HAP-1 (cell line): ENCODE measurements at regions not wholly inside any gene's neighbourhood (a gene's known extent, or its start where the extent isn't known, plus 50 kb on each side); places are given as distances from the start of the nearest gene placed in this dataset.
"Not testable (repeated sequence)": the region's sequence is repeated elsewhere in the genome, so short reads cannot be mapped to it uniquely, and the experiment has no call there.

Source experiments
- DNase-seq, 2 experiments: peaks; one replicate each; pipeline ENCODE4 v3.0.0-alpha.2; 2016 to 2020; ENCODE audit warnings: low spot score in 2 of 2
- H3K27me3 ChIP-seq: fragments of 250-450 bp; sonication (Bioruptor Pico); 2 replicates; pipeline ENCODE4 v1.5.1; 2020; ENCODE audit warnings: low read depth, mild to moderate bottlenecking, moderate library complexity
- H3K36me3 ChIP-seq: fragments of 250-450 bp; sonication (Bioruptor Pico); replicated peaks from 2 replicates; pipeline ENCODE4 v1.5.1; 2020; ENCODE audit warnings: mild to moderate bottlenecking
- H3K4me1 ChIP-seq: fragments of 250-450 bp; sonication (Bioruptor Pico); 2 replicates; pipeline ENCODE4 v1.5.1; 2020; ENCODE audit warnings: mild to moderate bottlenecking
- H3K4me3 ChIP-seq: fragments of 250-450 bp; sonication (Bioruptor Pico); 2 replicates; pipeline ENCODE4 v1.5.1; 2020; ENCODE audit warnings: mild to moderate bottlenecking, moderate library complexity
- H3K9me3 ChIP-seq: fragments of 250-450 bp; sonication (Bioruptor Pico); 2 replicates; pipeline ENCODE4 v1.5.1; 2020; ENCODE audit warnings: mild to moderate bottlenecking, moderate library complexity
- in situ Hi-C: fragments of 300-500 bp; cut with MboI; formaldehyde crosslinking; loops from 3 replicates; pipeline ENCODE4 v1.14.3; 2020; ENCODE audit warnings: low sequenced_read_pairs, inconsistent platforms, mixed read lengths

GRCh38 chr6:15827496-15828255 lies 164.8 kb upstream of the DTNBP1 start:
- DNase-seq, result no peak
- Histone ChIP-seq H3K4me1 (peaks cover 15% of the 10 kb centered on the region), H3K27me3 (no peaks in the 10 kb centered on the region), H3K36me3 (no peaks in the 10 kb centered on the region), H3K4me3 (no peak overlapping the region), H3K9me3 (no peaks in the 10 kb centered on the region)
- in situ Hi-C loops, result no loop called here

- in situ Hi-C loops, result no loop called here
- no peaks in the 10 kb centered on the region for H3K9me3 ChIP-seq
- H3K4me1 ChIP-seq, result peaks cover 14% of the 10 kb centered on the region
- no peak overlapping the region for H3K4me3 ChIP-seq
- no peaks in the 10 kb centered on the region for H3K27me3 ChIP-seq
- no peak for DNase-seq
- no peaks in the 10 kb centered on the region for H3K36me3 ChIP-seq
These were observed 164.0 kb upstream of the DTNBP1 start for GRCh38 chr6:15826814-15827318.

- H3K27me3 ChIP-seq, result no peaks in the 10 kb centered on the region
- DNase-seq, result no peak
- no peaks in the 10 kb centered on the region for H3K4me1 ChIP-seq
- no peaks in the 10 kb centered on the region for H3K9me3 ChIP-seq
- in situ Hi-C loops, result no loop called here
- no peaks in the 10 kb centered on the region for H3K36me3 ChIP-seq
- H3K4me3 ChIP-seq, result no peak overlapping the region
These were observed 162.6 kb upstream of the DTNBP1 start for GRCh38 chr6:15825332-15825930.

GRCh38 chr6:15824811-15825210 lies 162.0 kb upstream of the DTNBP1 start:
- no peak for DNase-seq
- in situ Hi-C loops, result no loop called here
- H3K4me3 ChIP-seq, result no peak overlapping the region
- no peaks in the 10 kb centered on the region for H3K36me3 ChIP-seq
- H3K4me1 ChIP-seq, result peaks cover 2% of the 10 kb centered on the region
- H3K9me3 ChIP-seq, result no peaks in the 10 kb centered on the region
- H3K27me3 ChIP-seq, result no peaks in the 10 kb centered on the region

- in situ Hi-C loops, result no loop called here
- Histone ChIP-seq H3K4me3 (no peak overlapping the region), H3K4me1 (peaks cover 9% of the 10 kb centered on the region), H3K36me3 (no peaks in the 10 kb centered on the region), H3K27me3 (no peaks in the 10 kb centered on the region), H3K9me3 (no peaks in the 10 kb centered on the region)
- no peak for DNase-seq
These were observed 161.1 kb upstream of the DTNBP1 start for GRCh38 chr6:15823838-15824414.

GRCh38 chr6:15822835-15823234 lies 160.0 kb upstream of the DTNBP1 start:
- no peak for DNase-seq
- H3K4me3 ChIP-seq, result no peak overlapping the region
- in situ Hi-C loops, result no loop called here
- no peaks in the 10 kb centered on the region for H3K9me3 ChIP-seq
- H3K27me3 ChIP-seq, result no peaks in the 10 kb centered on the region
- H3K4me1 ChIP-seq, result peaks cover 18% of the 10 kb centered on the region
- H3K36me3 ChIP-seq, result no peaks in the 10 kb centered on the region

GRCh38 chr6:15819841-15820240 lies 157.0 kb upstream of the DTNBP1 start:
- Histone ChIP-seq H3K9me3 (no peaks in the 10 kb centered on the region), H3K36me3 (no peaks in the 10 kb centered on the region), H3K4me1 (peaks cover 30% of the 10 kb centered on the region), H3K4me3 (no peak overlapping the region), H3K27me3 (no peaks in the 10 kb centered on the region)
- in situ Hi-C loops, result no loop called here
- no peak for DNase-seq

GRCh38 chr6:15819226-15819625 lies 156.4 kb upstream of the DTNBP1 start:
- in situ Hi-C loops, result no loop called here

GRCh38 chr6:15818491-15818890 lies 155.7 kb upstream of the DTNBP1 start:
- in situ Hi-C loops, result no loop called here
- Histone ChIP-seq H3K4me1 (peaks cover 30% of the 10 kb centered on the region), H3K27me3 (no peaks in the 10 kb centered on the region), H3K4me3 (no peak overlapping the region), H3K36me3 (no peaks in the 10 kb centered on the region), H3K9me3 (no peaks in the 10 kb centered on the region)
- DNase-seq, result peak; percentile 24 to 92

More at GRCh38 chr6:15819226-15819625, 156.4 kb upstream of the DTNBP1 start:
- Histone ChIP-seq H3K27me3 (no peaks in the 10 kb centered on the region), H3K4me1 (peaks cover 30% of the 10 kb centered on the region), H3K9me3 (no peaks in the 10 kb centered on the region), H3K4me3 (no peak overlapping the region), H3K36me3 (no peaks in the 10 kb centered on the region)
- DNase-seq, result peak; percentile 61 to 72

GRCh38 chr6:15818044-15818443 lies 155.2 kb upstream of the DTNBP1 start:
- H3K36me3 ChIP-seq, result no peaks in the 10 kb centered on the region
- no peaks in the 10 kb centered on the region for H3K9me3 ChIP-seq
- H3K4me3 ChIP-seq, result no peak overlapping the region
- peak; percentile 63 to 82 for DNase-seq
- in situ Hi-C loops, result no loop called here
- no peaks in the 10 kb centered on the region for H3K27me3 ChIP-seq
- H3K4me1 ChIP-seq, result peaks cover 30% of the 10 kb centered on the region

GRCh38 chr6:15817100-15817499 lies 154.3 kb upstream of the DTNBP1 start:
- peak; percentile 40 to 50 for DNase-seq
- Histone ChIP-seq H3K9me3 (no peaks in the 10 kb centered on the region), H3K27me3 (no peaks in the 10 kb centered on the region), H3K36me3 (no peaks in the 10 kb centered on the region), H3K4me3 (no peak overlapping the region), H3K4me1 (peaks cover 30% of the 10 kb centered on the region)
- in situ Hi-C loops, result no loop called here

- Histone ChIP-seq H3K4me3 (no peak overlapping the region), H3K4me1 (peaks cover 30% of the 10 kb centered on the region), H3K36me3 (no peaks in the 10 kb centered on the region), H3K9me3 (no peaks in the 10 kb centered on the region), H3K27me3 (no peaks in the 10 kb centered on the region)
- DNase-seq, result no peak
- in situ Hi-C loops, result no loop called here
These were observed 153.8 kb upstream of the DTNBP1 start for GRCh38 chr6:15816661-15817060.

GRCh38 chr6:15813698-15814097 lies 150.9 kb upstream of the DTNBP1 start:
- H3K36me3 ChIP-seq, H3K27me3 ChIP-seq, H3K9me3 ChIP-seq, in situ Hi-C loops, H3K4me3 ChIP-seq, DNase-seq: not testable (repeated sequence)
- peaks cover 22% of the 10 kb centered on the region for H3K4me1 ChIP-seq

GRCh38 chr6:15811107-15811506 lies 148.3 kb upstream of the DTNBP1 start:
- in situ Hi-C loops, result no loop called here

More at GRCh38 chr6:15811107-15811506, 148.3 kb upstream of the DTNBP1 start:
- Histone ChIP-seq H3K4me3 (no peak overlapping the region), H3K36me3 (no peaks in the 10 kb centered on the region), H3K4me1 (peaks cover 3% of the 10 kb centered on the region; the same call in 1 of the 2 replicates), H3K27me3 (no peaks in the 10 kb centered on the region), H3K9me3 (no peaks in the 10 kb centered on the region)
- DNase-seq, result no peak
